HepG2 (cell line): ENCODE measurements at regions not wholly inside any gene's neighbourhood (a gene's known extent, or its start where the extent isn't known, plus 50 kb on each side); places are given as distances from the start of the nearest gene placed in this dataset.

Source experiments
- ATAC-seq: fragments of 200-7000 bp; cut with Tn5 transposase; 3 replicates; pipeline ENCODE4 v1.9.1; 2020; ENCODE audit warnings: mild to moderate bottlenecking, moderate library complexity
- BruUV-seq: library from RNA; stranded (reverse); fragments of 400-500 nt; replicated peaks from 2 replicates; lab custom pipeline; 2021; lab: Mats Ljungman, UMichigan
- CTCF ChIA-PET: fragments of 300-600 bp; formaldehyde crosslinking; extraction: SDS; loops from one replicate; lab custom pipeline; 2021; ENCODE audit warnings: low total read pairs, inconsistent platforms, low intra/inter-chr PET ratio; lab: Yijun Ruan, JAX
- POLR2A ChIA-PET: fragments of 350-600 bp; sonication (Branson Sonifier 250); formaldehyde crosslinking; loops from one replicate; lab custom pipeline; 2020; ENCODE audit warnings: antibody characterized with exemption, inconsistent platforms; lab: Yijun Ruan, JAX
- DNase-seq: peaks from one replicate; pipeline ENCODE4 v3.0.0-alpha.2; 2015; ENCODE audit warnings: low spot score
- FAIRE-seq: peaks from 3 replicates; lab custom pipeline; 2011; peaks lifted over from hg19 to GRCh38; lab: Jason Lieb, UNC
- H2AFZ ChIP-seq: one replicate; pipeline ENCODE4 v1.6.1; 2011; ENCODE audit warnings: low read length, inconsistent platforms
- H3K27ac ChIP-seq: fragments of 300-600 bp; 3 replicates; pipeline ENCODE4 v1.8.0; 2011; ENCODE audit warnings: mixed run types, mild to moderate bottlenecking, mixed read lengths, low read length, inconsistent platforms; ENCODE audit not compliant: insufficient read depth; ENCODE audit errors: extremely low read length
- H3K27me3 ChIP-seq, 2 experiments: fragments of 200-600 bp in 1 of 2; 2 replicates in 1 of 2; 3 replicates in 1 of 2; pipeline versions ENCODE4 v1.6.0 to v1.8.0; 2011; ENCODE audit warnings: low read length in 2 of 2, mild to moderate bottlenecking in 2 of 2, moderate library complexity in 2 of 2, inconsistent platforms in 1 of 2; ENCODE audit not compliant: insufficient read depth in 2 of 2, control insufficient read depth in 1 of 2
- H3K36me3 ChIP-seq, 2 experiments: fragments of 200-600 bp in 1 of 2; replicated peaks in 1 of 2; 2 replicates in 1 of 2; 3 replicates in 1 of 2; pipeline versions ENCODE4 v1.5.1 to v1.8.0; 2011; ENCODE audit warnings: low read length in 2 of 2, inconsistent platforms in 1 of 2; ENCODE audit not compliant: insufficient read depth in 2 of 2, control insufficient read depth in 1 of 2
- H3K4me1 ChIP-seq: 2 replicates; pipeline ENCODE4 v1.5.1; 2012; ENCODE audit warnings: low read length, inconsistent platforms; ENCODE audit not compliant: insufficient read depth
- H3K4me2 ChIP-seq: 2 replicates; pipeline ENCODE4 v1.6.0; 2011; ENCODE audit warnings: low read depth, low read length, inconsistent platforms
- H3K4me3 ChIP-seq, 3 experiments: fragments of 200-600 bp in 1 of 3; sonication (generic), shearing (Covaris generic) in 1 of 3; replicated peaks in 1 of 3; 2 replicates each; pipeline ENCODE4 v1.5.1; 2011 to 2016; ENCODE audit warnings: low read length in 3 of 3, inconsistent platforms in 2 of 3, low read depth in 2 of 3, mild to moderate bottlenecking in 2 of 3, control low read depth in 1 of 3, mixed read lengths in 1 of 3; ENCODE audit not compliant: insufficient read depth in 1 of 3
- H3K79me2 ChIP-seq: one replicate; pipeline ENCODE4 v1.6.1; 2011; ENCODE audit warnings: low read length, inconsistent platforms; ENCODE audit not compliant: insufficient read depth
- H3K9ac ChIP-seq: 2 replicates; pipeline ENCODE4 v1.6.0; 2011; ENCODE audit warnings: mild to moderate bottlenecking, low read depth, low read length, inconsistent platforms; ENCODE audit not compliant: insufficient read depth
- H3K9me3 ChIP-seq: 2 replicates; pipeline ENCODE4 v1.5.1; 2012; ENCODE audit warnings: mild to moderate bottlenecking, low read length
- H4K20me1 ChIP-seq: 2 replicates; pipeline ENCODE4 v1.6.0; 2011; ENCODE audit warnings: inconsistent platforms, mild to moderate bottlenecking, low read length, moderate library complexity; ENCODE audit not compliant: insufficient read depth
- AHDC1 ChIP-seq: sonication (generic); formaldehyde crosslinking; IDR thresholded peaks from 2 replicates; pipeline ENCODE4 v1.5.1; 2020; ENCODE audit warnings: mild to moderate bottlenecking, missing genetic modification reagents, borderline replicate concordance
- DNMT3B ChIP-seq: conservative IDR thresholded peaks from 2 replicates; pipeline ENCODE4 v1.6.1; 2016; ENCODE audit warnings: missing biosample characterization, control low read depth
- FIP1L1 ChIP-seq: fragments of 200-400 bp; formaldehyde crosslinking; IDR thresholded peaks from 2 replicates; pipeline ENCODE4 v1.6.1; 2018; ENCODE audit warnings: low read depth, mild to moderate bottlenecking, low read length, moderate library complexity, borderline replicate concordance; ENCODE audit not compliant: insufficient read depth
- NCOA5 ChIP-seq: sonication (generic); formaldehyde crosslinking; IDR thresholded peaks from 2 replicates; pipeline ENCODE4 v1.4.0; 2020; ENCODE audit warnings: missing genetic modification reagents
- NFATC3 ChIP-seq: sonication (generic); formaldehyde crosslinking; IDR thresholded peaks from 2 replicates; pipeline ENCODE4 v1.5.1; 2020; ENCODE audit warnings: mild to moderate bottlenecking, missing genetic modification reagents
- NPAS2 ChIP-seq: sonication (generic); formaldehyde crosslinking; IDR thresholded peaks from 2 replicates; pipeline ENCODE4 v1.8.0; 2022; ENCODE audit warnings: mild to moderate bottlenecking, missing genetic modification reagents, borderline replicate concordance
- PPARG ChIP-seq: conservative IDR thresholded peaks from 2 replicates; pipeline ENCODE4 v1.6.1; 2016; ENCODE audit warnings: missing biosample characterization, missing genetic modification reagents
- SMAD1 ChIP-seq: sonication (generic); formaldehyde crosslinking; IDR thresholded peaks from 2 replicates; pipeline ENCODE4 v1.4.0; 2020; ENCODE audit warnings: missing genetic modification reagents, low read depth, mild to moderate bottlenecking, borderline replicate concordance
- ZNF331 ChIP-seq: sonication (generic); formaldehyde crosslinking; IDR thresholded peaks from 2 replicates; pipeline ENCODE4 v1.4.0; 2020; ENCODE audit warnings: missing genetic modification reagents
- ZNF816 ChIP-seq: sonication (generic); formaldehyde crosslinking; IDR thresholded peaks from 2 replicates; pipeline ENCODE4 v1.8.0; 2022; ENCODE audit warnings: missing genetic modification reagents, mild to moderate bottlenecking, borderline replicate concordance
- WGBS: methylation state at CpG from one replicate; pipeline ENCODE4 v1.1.6; 2017; ENCODE audit warnings: low lambda C conversion rate; 5-methylcytosine and 5-hydroxymethylcytosine counted together
- in situ Hi-C: cut with HindIII; loops from 2 replicates; pipeline ENCODE4 v1.10.0; 2017; ENCODE audit warnings: low pct_unique_long_range_greater_than_20kb; ENCODE audit not compliant: extremely low pct_ligation_motif_present
- intact Hi-C: fragments of 100-400 bp; cut with micrococcal nuclease; formaldehyde crosslinking; loops from one replicate; pipeline ENCODE4 v1.10.0; 2022; ENCODE audit not compliant: unreplicated experiment

- H3K4me3 ChIP-seq = no peak overlapping the region
- no peaks in the 10 kb centered on the region for H3K4me1 ChIP-seq
- H2AFZ ChIP-seq = no peak overlapping the region
- H3K27me3 ChIP-seq = no peaks in the 10 kb centered on the region
- no peak overlapping the region for H3K9ac ChIP-seq
- no peak for FAIRE-seq
- WGBS = 70% methylated on average over 3 of the region's 3 CpGs
- no peak overlapping the region for H3K4me2 ChIP-seq
- H3K9me3 ChIP-seq = no peaks in the 10 kb centered on the region
- POLR2A ChIA-PET = no interaction called here
- ATAC-seq = no peak
- H4K20me1 ChIP-seq = no peaks in the 10 kb centered on the region
- CTCF ChIA-PET = no interaction called here
- intact Hi-C loops (no loop called here), in situ Hi-C loops (no loop called here)
- H3K36me3 ChIP-seq = no peaks in the 10 kb centered on the region
- TF ChIP-seq AHDC1 (CRISPR knock-in tag) (no peak), NPAS2 (no peak), PPARG (CRISPR knock-in tag) (no peak), DNMT3B (CRISPR knock-in tag) (no peak), ZNF816 (CRISPR knock-in tag) (no peak), NFATC3 (CRISPR knock-in tag) (no peak), SMAD1 (CRISPR knock-in tag) (no peak), FIP1L1 (no peak), ZNF331 (CRISPR knock-in tag) (no peak), NCOA5 (CRISPR knock-in tag) (no peak)
- DNase-seq = no peak
- no peaks in the 10 kb centered on the region for H3K79me2 ChIP-seq
- BruUV-seq = no TSS peak
- no peak overlapping the region for H3K27ac ChIP-seq
These were observed 114.5 kb downstream of the MBL2 start for GRCh38 chr10:52658112-52658511.
